ENCODE measurements at regions not wholly inside any gene's neighbourhood (a gene's known extent, or its start where the extent isn't known, plus 50 kb on each side); places are given as distances from the start of the nearest gene placed in this dataset.
"Not testable (repeated sequence)": the region's sequence is repeated elsewhere in the genome, so short reads cannot be mapped to it uniquely, and the experiment has no call there.

DNA sequence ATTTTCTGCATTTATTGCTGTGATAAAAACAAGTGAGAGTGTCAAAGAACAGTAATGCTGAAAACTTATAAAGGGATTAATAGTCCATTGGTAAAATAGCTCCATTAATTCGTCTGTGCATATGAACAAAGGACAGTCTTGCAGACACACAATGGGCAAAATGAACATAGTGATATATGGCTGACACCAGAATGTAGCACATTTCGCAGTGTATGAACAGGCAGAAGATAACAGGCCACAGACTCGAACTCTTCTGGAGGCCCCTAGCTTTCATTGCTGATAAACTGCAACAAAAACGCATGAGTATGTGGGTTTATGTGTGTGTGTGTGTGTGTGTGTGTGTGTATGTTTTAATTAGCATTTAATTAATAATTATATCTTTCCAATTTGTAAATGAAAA is 354.8 kb downstream of the TAF11L14 start:
- no peak for DNase-seq

DNA sequence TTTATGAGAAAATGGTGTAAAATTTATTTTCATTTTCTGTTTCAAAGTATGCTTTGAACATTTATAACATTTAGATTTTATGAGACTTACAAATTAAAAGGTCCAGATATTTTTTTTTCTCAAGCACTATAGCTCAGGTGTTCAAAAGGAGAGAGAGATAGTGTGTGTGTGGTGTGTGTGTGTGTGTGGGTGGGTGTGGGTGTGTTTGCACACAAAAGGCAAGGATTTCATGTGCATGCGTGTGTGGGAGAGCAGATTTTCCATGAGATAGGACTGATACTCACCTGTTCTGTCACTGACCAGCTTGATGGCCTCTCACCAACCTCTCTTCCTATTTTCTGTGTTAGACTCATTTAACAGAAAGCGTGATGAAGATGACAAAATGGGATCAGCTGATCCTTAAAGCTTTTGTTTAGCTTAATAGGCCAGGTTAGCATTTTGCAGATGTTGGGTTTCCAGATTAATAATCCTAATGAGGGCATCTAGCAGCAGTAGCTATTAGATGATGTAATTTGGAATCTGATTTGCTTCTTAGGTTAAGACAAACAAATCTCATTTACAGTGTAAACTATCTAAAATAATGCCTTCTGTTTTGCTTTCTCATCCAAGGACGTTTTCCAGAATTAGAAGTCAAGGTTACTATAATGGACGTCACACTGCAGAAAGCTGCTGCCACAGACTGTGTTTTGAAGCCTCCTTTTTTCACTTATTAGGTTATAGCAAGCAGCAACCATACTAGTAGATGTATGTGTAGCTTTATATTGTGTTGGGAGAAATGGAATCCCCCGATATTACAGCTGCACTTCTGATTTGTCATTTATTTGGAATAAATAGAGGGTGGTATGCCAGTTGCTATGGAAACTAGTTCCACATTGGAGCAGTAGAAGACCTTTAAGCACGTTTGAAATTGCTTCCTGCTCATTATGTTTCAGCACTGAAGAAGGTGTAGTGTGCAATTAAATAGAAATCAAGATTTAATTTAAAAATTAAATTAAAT is 355.6 kb downstream of the TAF11L14 start:
- DNase-seq: no peak

DNA sequence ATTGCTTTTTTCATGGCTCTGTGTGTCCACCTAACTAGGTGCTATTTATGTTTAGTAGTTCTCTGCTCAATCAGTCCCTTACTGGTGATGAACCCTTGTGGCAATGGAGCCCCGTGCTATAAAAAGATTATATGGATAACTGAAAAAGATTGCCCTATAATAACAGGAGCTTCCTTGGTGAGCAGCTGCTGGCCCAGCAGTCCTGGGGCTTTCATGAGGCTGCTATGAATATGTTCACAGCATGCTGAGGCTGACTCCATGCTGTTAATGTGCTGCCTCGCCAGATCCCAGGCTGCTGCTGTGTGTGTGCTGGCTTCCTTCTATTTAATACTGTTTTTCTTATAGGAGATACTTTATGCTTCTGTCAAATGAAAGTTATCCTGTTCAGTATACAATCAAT is 357.5 kb downstream of the TAF11L14 start:
- DNase-seq: no peak

DNA sequence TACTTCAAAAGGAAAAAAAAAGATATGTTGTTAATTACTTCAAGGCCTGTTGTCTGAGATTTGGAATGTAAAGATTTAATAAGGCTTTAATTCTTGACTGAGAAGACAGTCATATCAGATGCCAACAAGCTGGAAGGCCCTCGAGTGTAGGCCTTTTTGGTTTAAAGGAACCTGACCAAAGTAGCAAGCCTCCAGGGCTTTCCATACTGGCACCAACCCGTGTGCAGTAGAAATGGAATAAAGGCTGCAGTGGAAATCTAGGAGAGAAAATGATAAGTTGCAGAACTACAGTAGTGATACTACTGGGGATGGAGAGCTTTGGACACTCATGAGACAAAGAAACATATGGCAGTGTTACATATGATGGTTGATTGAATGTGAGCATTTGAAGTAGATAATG is 358.0 kb downstream of the TAF11L14 start:
- DNase-seq: no peak

DNA sequence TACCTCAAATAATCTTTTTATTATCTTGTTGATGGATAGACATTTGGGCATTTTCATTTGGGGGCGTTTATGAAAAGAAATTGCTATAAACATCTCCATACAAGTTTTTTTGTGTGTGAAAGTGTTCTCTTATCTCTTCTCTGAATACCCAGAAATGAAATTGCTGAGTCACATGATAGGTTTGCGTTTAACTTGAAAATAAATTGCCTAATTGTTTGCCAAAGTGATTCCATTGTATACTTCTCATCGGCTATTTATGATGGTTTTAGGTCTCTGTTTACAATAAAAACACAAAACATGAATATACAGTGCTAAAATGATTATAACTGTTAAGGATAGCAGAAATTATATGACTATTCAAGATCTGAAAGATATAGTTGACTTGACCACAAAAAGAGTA is 361.7 kb downstream of the TAF11L14 start:
- no peak for DNase-seq

DNA sequence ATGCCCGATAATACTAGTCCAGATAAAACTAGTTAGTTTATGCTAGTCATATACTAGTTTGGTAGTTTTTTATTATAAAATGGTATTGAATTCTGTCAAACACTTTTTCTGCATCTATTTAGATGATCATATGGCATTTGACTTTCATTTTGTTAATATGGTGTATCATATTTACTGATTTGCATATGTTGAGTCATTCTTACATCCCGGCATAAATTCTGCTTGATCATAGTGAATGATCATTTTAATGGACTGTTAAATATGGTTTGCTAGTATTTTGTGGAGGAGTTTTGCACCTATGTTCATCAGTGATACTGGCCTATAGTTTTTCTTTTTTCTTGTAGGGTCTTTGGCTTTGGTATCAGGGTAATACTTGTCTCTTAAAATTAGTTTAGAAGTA is 365.6 kb downstream of the TAF11L14 start:
- no peak for DNase-seq

DNA sequence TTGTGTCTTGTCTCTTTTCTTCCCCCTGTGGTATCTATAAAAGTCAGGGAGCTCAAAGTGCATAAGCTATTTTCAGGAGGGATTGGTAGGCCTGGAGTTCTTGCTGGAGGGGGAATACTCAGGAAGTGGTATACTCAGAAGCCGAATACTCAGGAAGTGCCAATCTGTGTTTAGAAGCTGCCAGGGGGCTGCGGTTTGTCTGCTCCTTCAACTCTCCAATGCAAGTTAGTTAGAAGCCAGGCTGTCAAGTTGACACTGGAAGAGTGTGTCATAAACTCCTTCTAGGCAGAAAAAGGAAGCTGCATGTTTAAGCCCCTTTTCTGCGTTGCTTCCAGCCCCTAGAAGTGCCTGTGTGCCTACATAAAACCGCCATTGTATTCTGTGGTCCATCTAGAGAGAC is 366.5 kb downstream of the TAF11L14 start:
- DNase-seq: no peak

DNA sequence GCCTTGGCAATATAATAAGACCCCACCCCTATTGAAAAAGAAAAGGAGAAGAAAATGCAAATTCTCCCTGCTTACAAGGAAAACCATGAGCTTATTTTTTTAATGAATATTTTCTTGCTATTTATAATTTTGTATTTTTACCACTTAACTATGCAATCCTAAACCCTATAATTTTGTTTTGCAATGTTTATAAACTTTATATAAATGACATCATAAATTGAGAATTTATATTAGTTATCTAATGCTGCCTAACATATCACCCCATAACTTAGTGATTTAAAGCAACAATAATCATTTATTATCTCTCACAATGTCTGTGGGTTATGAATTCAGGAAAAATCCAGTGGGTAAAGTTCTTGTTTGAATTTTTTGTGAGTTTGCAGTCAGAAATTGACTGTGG is 369.1 kb downstream of the TAF11L14 start:
- DNase-seq: no peak

DNA sequence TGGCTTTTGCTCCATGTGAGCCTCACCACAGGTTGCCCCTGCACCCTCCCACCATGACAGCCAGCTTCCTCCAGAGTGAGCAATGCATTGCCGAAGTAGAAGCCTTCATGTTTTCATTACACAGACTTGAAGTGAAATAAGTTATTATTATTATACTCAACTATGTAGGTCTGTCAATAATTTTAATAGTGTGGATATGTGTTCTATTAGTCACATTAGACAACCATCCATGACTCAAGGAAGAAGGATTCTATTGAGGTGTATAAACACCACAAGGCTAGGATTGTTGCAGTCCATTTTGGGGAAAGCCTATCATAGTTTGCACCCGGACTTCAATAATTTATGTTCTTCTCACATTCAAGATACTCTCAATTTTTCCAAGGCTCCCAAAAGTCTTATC is 369.5 kb downstream of the TAF11L14 start:
- no peak for DNase-seq

DNA sequence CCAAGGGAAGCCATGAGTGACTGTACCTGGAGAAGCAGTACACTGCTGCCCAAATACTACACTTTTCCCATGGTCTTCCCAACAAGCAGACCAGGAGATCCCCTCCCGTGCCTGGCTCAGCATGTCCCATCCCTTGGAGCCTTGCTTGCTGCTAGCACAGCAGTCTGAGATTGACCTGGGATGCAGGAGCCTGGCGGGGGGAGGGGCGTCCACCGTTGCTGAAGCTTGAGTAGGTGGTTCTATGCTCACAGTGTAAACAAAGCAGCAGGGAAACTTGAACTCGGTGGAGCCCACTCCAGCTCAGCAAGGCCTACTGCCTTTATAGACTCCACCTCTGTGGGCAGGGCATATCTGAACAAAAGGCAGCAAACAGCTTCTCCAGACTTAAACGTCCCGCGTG is 372.0 kb downstream of the TAF11L14 start:
- not testable (repeated sequence) for DNase-seq

DNA sequence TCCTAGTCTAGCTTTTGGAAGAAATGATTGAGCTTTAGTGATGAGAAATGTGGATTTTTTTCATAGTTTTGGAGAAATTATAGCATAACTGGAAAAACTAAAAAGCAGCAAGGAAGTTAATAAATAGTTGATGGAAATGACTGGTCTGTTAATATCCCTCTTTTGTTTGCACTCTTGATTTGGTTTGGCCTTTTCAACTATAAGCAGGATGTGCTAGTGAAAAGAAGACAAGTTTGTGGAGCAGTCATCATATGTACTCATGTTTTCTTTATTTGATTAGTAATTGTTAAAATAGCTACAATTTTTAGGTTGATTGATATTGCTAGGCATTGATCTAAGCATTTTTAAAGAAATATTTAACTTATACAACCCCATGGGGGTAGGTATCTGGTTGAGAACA is 374.7 kb downstream of the TAF11L14 start:
- DNase-seq: no peak

DNA sequence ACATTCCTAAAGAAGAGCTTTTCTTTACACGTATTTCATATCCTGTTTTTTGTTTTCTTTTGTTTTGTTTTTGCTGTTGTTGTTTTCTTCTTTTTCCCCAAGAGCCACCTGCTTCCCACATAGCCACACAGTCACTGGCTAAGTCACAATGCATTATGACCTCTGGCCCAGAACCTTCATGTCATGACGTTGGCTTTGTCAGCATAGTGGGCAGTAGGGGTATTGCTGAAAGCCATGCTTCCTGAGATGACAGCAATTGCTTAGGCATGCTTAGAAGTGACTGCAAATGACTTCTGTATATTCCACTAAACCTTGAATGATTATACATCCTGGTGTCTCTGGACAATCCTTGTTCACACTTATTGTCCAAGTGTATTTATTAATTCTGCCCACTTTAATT is 375.8 kb downstream of the TAF11L14 start:
- no peak for DNase-seq

DNA sequence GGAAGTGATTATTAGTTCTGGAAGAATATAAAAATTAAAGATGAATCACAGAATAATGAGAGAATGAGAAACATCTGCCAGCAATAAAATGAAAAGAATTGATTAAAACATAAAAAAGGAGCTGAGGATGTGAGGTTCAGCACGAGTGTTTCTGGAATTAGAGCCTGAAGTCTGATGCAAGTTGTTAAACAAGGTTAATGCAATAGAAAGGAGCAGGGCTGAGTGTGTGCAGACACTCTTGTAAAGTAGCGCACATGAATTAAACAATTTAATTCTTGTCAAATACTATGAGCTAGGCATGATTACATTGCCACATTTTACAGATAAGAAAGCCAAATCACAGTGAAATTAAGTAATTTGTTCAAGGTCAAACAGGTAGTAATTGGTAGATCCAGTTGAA is 384.2 kb downstream of the TAF11L14 start:
- DNase-seq: no peak

DNA sequence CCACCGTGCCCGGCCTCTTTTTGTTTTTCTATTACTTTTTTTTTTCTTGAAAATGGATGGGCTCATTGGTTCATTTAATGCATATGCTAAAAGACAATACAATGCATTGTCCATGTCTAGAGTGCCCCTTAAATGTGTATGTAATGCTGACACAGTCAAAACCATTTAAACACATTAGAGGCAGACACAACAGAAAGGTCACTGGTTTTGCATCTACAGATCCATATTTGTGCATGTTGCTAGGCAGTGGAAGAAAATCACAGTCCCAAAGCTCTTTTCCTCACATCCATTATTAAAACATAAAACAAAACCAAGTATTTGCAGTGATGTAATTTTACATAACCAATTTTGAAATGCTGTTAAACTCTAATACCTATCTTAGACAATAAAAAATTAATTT is 389.0 kb downstream of the TAF11L14 start:
- no peak for DNase-seq

DNA sequence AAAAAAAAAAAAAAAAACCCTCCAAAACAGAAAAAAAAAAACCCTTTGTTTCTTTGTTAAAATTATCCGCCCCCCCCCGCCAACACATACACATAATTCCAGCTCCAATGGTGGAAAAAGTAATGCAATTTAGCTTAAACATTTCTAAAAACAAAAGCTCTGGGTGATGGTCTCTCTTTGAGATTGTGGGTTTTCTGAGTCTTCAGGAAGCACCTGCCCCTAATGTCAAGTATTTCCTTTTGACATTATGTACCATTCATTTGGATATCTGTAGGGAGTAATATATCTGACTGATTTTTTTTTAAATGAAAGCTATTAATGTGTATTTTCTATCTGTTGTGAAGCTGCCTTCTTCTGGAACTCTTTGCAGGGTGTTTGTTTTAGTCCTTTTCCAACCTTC is 389.7 kb downstream of the TAF11L14 start:
- DNase-seq: no peak

DNA sequence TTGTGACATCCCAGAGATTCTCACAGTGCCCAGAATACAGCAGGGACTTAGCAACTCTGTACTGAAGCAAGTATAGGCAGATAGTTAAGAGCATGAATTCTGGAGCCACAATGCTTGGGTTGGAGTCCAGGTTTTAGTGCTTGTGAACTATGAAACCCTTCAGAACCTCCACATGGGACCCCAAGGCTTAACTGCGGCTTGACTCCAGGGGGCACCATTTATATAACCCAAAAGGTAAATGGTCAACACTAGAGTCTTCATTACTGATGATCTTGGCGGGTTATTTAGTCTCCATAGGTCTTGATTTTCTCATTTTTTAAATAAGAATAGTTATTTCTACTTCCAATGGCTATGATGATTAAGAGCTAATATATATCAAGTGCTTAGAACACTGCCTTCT is 390.3 kb downstream of the TAF11L14 start:
- DNase-seq: no peak

DNA sequence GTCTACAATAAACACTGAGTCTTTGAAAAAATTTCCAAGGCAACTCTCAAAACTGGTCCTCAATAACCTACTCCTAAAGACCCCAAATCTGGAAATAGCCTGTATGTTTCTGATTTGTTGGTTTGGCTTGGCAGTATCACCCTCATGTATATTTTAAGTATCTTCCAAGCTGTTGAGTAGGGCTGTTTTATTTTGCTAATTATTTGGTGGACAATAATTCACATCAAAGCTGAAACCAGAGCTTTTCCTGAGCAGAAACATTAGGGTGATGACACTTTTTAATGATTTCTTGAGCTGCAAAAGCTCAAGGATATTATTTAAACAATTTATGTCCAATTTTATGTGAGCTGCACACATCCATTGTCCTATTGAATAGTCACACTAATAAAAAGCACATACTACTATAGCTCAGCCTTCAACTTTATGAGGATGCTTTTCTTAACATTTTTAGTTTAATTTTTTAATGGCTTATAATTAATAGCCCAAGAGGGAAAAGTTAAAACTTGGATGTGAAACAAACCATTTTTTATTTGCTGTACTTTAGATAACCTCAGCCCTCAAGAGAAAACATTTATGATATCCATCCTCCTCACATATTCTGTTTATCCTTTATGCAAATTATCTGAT is 393.1 kb downstream of the TAF11L14 start:
- no peak for DNase-seq

DNA sequence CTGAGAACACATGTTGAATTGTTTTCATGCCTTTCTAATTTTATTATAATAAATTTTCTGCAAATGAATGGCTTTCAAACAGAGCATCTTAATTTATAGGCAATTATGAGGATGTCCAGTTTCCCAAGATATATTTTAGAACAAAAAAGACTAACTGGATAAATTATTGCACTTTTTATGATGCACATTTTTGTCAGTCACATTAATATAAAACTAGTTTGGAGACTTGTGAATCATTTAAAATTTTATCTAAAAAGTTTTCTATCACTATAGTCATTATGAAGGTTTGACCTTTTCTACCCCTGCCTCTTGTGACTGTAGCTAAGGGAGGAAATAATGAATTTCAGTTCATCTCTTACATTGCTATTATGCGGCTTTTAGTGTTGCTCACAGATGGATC is 393.8 kb downstream of the TAF11L14 start:
- no peak for DNase-seq

DNA sequence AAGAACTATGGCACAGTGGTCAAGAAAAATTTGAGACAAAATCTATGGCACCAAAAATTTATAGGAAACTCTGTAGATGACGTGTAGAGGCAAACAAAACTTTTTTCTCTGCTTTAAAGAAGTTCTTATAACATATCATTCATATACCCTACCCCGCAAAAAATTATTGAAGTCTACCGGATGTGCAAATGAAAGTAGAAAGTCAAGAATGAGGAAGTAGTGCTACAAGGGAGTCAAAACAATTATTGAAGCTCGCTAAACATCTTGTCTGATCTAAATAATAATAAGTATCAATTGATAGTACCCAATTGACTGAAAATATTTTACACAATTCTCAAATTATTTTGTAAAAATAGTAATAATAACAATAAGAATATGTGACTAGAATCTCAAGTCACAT is 398.5 kb downstream of the TAF11L14 start:
- DNase-seq: no peak

DNA sequence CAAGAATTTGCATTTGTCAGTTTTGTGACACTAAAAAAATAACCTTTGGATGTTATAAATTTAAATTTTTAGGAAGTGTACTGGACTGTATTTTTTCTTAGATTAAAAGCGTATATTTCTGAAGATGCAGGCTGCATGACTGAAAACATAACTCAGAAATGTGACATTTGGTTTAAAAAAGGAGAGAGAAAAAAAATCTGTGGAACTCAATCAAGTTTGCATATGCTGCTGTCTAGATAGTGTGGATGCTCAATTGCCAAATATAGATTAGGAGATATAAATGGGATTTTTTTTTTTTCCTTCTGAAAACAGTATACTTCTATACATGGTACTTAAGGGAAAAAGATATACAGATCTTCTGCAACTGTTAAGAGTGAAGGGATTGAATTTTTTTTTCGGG is 402.3 kb downstream of the TAF11L14 start:
- DNase-seq: no peak

DNA sequence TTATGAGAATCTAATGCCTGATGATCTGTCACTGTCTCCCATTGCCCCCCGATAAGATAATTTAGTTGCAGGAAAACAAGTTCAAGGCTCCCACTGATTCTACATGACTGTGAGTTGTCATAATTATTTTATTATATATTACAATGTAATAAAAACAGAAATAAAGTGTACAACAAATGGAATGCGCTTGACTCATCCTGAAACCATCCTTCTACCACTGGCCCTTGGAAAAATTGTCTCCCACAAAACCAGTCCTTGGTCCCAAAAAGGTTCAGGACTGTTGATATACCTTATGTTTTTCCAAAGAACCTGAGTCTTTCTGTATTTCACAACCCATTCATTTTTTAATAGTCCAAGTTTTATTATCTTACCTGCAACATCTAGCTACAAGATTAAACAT is 403.5 kb downstream of the TAF11L14 start:
- no peak for DNase-seq

DNA sequence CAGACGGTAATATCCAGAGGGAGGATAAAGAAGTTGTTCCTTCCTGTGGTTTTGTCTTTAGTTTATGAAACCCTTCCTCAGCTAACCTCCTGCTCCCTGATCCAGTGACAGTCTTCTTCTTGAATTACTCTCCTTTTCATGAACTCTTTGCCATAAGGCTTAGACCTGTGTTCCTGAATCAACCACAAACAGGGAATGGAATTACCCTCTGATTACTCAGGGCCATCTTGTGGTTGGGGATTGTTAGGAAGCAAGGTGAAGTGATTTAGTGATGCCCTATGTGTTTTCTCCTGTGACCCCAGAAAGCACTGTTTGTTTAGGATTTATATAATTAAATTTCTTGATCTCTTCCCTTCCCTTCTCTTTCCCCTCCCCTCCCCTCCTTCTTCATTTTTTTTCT is 409.1 kb downstream of the TAF11L14 start:
- no peak for DNase-seq

DNA sequence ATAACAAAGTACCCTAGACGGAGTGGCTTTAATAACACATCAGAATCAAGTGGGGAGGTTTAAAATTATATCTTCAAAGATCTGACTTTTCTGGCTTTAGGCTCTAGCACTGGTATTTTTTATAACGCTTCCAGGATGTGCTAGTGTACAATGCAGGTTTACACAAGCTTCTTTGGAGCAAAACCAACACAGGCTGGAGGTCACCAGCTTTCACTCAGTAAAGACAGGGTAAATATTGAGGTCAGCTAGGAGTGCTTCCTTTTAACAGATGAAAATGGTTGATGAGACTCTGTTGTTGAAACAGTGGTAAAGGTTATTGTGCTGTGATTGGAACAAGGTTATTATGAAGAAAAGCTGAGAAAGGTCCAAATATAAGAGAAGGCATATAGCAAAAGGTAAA is 414.2 kb downstream of the TAF11L14 start:
- DNase-seq: no peak

DNA sequence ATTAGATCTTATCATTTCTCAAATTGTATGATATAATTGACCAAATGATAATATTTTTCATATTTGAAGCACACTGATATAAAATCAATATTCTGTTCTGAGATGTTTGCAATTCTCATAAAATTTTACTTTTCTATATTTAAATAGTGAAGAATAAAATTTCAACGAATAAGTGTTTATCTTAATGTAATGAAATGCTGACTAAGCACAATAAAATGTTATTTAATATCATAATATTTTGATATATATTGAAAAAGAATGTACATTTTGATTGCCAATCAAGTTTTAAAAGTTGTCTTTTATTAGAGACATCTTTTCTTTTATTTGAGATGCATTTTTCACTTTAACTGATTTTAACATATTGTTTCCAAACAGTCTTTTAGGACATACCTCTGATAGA is 416.1 kb downstream of the TAF11L14 start:
- no peak for DNase-seq

DNA sequence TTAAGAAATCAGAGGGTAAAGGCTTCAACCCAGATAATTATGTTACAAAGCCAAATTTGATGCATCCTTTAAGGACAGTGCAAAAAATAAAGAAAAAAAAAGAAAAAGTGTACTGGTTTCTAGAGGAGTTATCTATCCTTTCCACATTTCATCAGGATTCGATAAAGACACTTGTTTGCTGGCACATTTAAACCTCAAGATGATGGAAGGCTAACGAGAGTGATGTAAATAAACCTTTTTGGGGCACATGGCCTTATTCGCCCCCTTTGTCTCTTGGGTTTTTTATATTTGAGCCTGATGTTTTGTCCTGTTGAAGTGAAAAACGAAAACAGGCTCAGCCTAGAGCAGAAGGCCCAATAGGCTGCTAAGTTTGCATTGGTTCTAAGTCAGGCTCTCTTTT is 416.5 kb downstream of the TAF11L14 start:
- no peak for DNase-seq

Measured in activated CD4-positive, alpha-beta T cell treated with anti-CD3 and anti-CD28 coated beads, Interleukin-2, amount 50 U/mL, for 4 hours (primary cell).